AG04449 (cell line): ENCODE measurements at regions not wholly inside any gene's neighbourhood (a gene's known extent, or its start where the extent isn't known, plus 50 kb on each side); places are given as distances from the start of the nearest gene placed in this dataset.

Experiments used
- CTCF ChIA-PET: fragments of 350-600 bp; formaldehyde crosslinking; extraction: SDS; loops from one replicate; lab custom pipeline; 2021; ENCODE audit warnings: antibody characterized with exemption; lab: Yijun Ruan, JAX
- POLR2A ChIA-PET: fragments of 400-600, 350-600 bp; formaldehyde crosslinking; extraction: SDS; loops from one replicate; lab custom pipeline; 2020; ENCODE audit warnings: antibody characterized with exemption, inconsistent platforms; lab: Yijun Ruan, JAX
- DNase-seq: peaks from one replicate; pipeline ENCODE4 v3.0.0-alpha.2; 2010; ENCODE audit warnings: low read depth, low spot score
- H3K4me3 ChIP-seq: 2 replicates; pipeline ENCODE4 v1.5.1; 2011; ENCODE audit warnings: low read depth, mild to moderate bottlenecking, control low read depth, low read length
- CTCF ChIP-seq: IDR thresholded peaks from one replicate; pipeline ENCODE4 v1.5.1; 2011; ENCODE audit warnings: mild to moderate bottlenecking, moderate library complexity, low read length, control low read depth, inconsistent platforms; ENCODE audit not compliant: insufficient read depth; ENCODE audit errors: missing control alignments

DNA sequence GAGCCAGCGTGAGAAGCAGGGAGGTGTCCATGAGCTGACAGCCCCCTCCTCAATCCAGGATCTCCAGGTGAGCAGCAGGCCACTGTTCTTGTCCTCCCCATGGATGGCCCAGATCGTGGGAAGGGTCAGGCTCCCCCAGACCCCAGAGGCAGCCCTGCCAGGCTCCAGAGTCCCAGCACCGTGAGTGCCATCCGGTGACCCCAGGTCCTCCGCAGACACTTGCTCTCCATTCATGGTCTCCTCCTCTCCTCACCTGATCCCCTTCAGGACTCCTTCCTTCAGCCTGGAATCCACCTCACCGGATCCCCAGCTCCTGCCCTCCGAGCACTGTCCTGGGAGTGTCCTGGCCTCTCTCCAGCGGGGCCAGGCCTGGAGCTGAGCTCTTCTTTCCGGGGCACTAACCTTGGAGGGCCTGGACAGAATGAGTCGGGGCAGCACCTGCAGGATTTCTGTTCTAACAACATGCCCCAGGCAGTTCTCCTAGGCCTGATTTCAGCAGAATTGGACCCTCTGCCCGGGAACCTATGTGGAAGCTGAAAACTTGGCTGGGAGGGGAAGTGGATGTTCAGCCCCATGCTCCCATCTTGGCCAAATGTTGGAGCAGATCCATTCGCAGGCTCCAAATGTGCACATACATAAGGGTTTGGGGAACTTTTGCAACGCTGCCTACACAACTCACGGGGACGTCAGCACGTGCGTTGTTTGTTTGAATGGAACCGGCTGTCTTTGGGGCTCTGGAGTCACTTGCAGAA, 341.6 kb upstream of the SFSWAP start:
- ChIA-PET POLR2A (no interaction called here), CTCF (no interaction called here)
- no peak for TF ChIP-seq CTCF
- DNase-seq, result no peak
- H3K4me3 ChIP-seq, result no peak overlapping the region

DNA sequence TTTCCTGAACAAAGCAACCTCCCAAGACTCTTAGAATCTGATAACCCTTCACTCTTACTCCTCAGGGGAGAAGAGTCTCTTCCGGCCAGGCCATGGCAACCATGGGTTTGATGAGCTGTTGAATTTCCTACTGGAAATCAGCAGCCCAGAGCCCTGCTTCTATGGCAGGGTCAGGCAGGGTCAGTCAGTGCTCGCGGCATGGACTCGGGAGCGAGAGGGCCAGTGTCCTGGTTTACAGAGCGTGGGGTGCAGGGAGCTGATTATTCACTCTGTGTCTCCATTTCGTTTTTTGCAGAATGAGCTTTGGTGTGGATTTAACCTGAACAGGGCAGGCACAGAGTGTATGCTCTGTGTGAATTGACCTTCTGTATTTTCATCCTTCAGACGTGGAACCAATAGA, 340.6 kb upstream of the SFSWAP start:
- no peak for DNase-seq
- CTCF ChIA-PET, result no interaction called here
- no peak overlapping the region for H3K4me3 ChIP-seq
- POLR2A ChIA-PET, result no interaction called here
- TF ChIP-seq CTCF, result no peak

DNA sequence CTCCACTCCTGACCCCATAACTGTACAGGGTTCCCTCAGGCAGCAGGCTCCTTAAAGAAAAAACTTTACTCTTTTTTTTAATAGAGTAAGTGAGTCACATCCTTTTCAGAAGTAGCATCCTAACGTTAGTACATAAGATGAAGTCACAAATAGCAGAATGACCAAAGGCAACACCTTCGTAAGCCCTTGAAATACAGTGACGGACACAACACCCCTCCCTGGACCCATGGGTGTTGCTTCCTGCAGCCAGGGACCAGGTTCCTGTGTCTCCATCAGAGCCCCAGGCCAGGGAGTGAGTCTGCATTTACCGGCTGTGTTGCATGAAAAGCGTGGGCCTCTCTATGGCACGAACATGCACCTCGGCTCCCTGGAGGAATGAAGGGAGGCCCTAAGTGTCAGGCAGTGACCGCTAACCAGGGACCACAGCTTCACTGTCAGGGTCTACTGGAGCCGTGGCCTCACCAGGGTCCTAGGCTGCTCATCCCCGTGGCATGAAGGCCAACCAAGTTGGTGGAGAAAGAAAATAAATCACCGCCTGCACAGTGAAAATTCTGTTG, 340.0 kb upstream of the SFSWAP start:
- POLR2A ChIA-PET, result no interaction called here
- H3K4me3 ChIP-seq, result no peak overlapping the region
- CTCF ChIA-PET, result no interaction called here
- no peak for TF ChIP-seq CTCF
- no peak for DNase-seq

DNA sequence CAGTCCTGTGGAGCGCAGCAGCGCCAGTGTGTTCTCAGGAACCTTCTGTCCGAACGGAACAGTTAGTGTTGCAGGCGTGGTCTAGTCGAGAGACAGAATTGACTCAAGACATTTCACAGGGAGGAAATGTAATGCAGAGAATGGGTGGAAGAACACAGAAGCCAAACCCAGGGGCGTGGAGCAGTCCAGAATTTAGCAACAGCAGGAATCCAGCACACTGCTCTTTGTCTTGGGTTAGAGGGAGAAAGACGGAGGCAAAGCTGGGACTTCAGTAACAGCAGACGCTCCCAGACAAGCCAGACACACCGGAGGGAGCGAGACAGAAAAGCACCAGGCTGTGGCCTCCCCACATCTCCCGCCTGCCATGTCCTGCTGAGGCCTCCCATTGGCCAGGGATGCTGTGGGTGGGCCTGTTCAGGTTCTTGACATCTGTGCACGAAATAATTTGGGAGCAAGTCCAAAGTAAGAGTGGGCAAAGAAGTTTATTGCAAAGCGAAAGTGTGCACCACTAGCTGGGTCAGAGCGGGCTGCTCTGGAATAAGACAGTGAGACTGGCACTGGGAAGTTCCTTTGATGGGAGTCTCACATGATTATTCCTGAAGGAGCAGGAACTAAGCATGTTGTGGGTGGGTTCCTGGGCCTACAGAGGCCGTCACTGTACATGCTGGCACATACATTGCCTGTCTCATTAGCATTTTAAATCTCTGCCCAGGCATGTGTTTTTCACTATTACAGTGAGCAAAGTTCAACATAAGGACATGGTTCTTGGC, 339.3 kb upstream of the SFSWAP start:
- POLR2A ChIA-PET, result no interaction called here
- DNase-seq, result no peak
- CTCF ChIA-PET, result no interaction called here
- no peak overlapping the region for H3K4me3 ChIP-seq
- TF ChIP-seq CTCF, result no peak

DNA sequence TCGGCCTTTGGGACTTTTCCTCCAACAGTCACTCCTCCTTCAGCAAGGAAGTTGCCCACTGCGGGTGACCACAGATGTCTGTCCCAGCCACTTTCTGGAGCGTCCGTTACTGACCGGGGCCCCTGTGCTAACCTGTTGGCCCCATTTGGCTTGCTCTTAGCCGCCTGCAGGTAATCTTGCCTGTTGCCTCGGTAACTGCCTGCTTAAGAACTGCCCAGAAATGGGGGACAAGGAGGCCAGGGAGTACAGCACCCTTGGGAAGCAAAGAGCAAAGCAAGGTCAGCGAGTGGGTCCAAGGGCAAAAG, 338.8 kb upstream of the SFSWAP start:
- H3K4me3 ChIP-seq, result no peak overlapping the region
- CTCF ChIA-PET, result no interaction called here
- DNase-seq, result no peak
- TF ChIP-seq CTCF, result no peak
- POLR2A ChIA-PET, result no interaction called here

- DNase-seq, result no peak
- ChIA-PET CTCF (no interaction called here), POLR2A (no interaction called here)
- TF ChIP-seq CTCF, result no peak
- no peak overlapping the region for H3K4me3 ChIP-seq
Measured at GRCh38 chr12:131372706-131373195, 338.1 kb upstream of the SFSWAP start.
